SU-DHL-6 (cell line): ENCODE measurements at regions not wholly inside any gene's neighbourhood (a gene's known extent, or its start where the extent isn't known, plus 50 kb on each side); places are given as distances from the start of the nearest gene placed in this dataset.

Experiments
- H2AFZ ChIP-seq: fragments of 200-600 bp; sonication (generic); 2 replicates; pipeline ENCODE4 v1.6.1; 2014; ENCODE audit warnings: low read depth, mild to moderate bottlenecking, moderate library complexity, mixed read lengths, antibody characterized with exemption, low read length; ENCODE audit not compliant: severe bottlenecking
- H3F3A ChIP-seq: fragments of 200-600 bp; shearing (Covaris generic); 2 replicates; pipeline ENCODE4 v1.6.0; 2016; ENCODE audit warnings: antibody characterized with exemption, mild to moderate bottlenecking; ENCODE audit not compliant: insufficient read depth
- H3K27ac ChIP-seq: fragments of 200-600 bp; sonication (generic); 2 replicates; pipeline ENCODE4 v1.5.1; 2016; ENCODE audit warnings: low read depth, mild to moderate bottlenecking, low read length, moderate library complexity, mixed read lengths
- H3K27me3 ChIP-seq: fragments of 200-600 bp; sonication (generic), shearing (Covaris generic); 2 replicates; pipeline ENCODE4 v1.6.0; 2014; ENCODE audit warnings: mild to moderate bottlenecking, low read length
- H3K36me3 ChIP-seq: fragments of 200-600 bp; sonication (generic); 2 replicates; pipeline ENCODE4 v1.6.1; 2014; ENCODE audit warnings: mild to moderate bottlenecking, low read length, mixed read lengths
- H3K4me2 ChIP-seq: fragments of 300-600, 200-600 bp; shearing (Covaris generic), sonication (generic); 2 replicates; pipeline ENCODE4 v1.6.0; 2014; ENCODE audit warnings: low read length, low read depth, mild to moderate bottlenecking; ENCODE audit not compliant: poor library complexity, severe bottlenecking
- H3K4me3 ChIP-seq: fragments of 200-600 bp; sonication (generic); 2 replicates; pipeline ENCODE4 v1.5.1; 2014; ENCODE audit warnings: antibody characterized with exemption, low read length, mild to moderate bottlenecking, mixed read lengths; ENCODE audit not compliant: insufficient read depth, poor library complexity, severe bottlenecking
- H3K79me2 ChIP-seq: fragments of 200-600 bp; sonication (generic); 2 replicates; pipeline ENCODE4 v1.6.1; 2014; ENCODE audit warnings: mild to moderate bottlenecking, low read length, moderate library complexity; ENCODE audit not compliant: insufficient read depth
- H3K9ac ChIP-seq: fragments of 200-600 bp; sonication (generic); 2 replicates; pipeline ENCODE4 v1.7.0; 2014; ENCODE audit warnings: mild to moderate bottlenecking, low read length
- H3K9me2 ChIP-seq: fragments of 200-600 bp; sonication (generic); replicated peaks from 2 replicates; pipeline ENCODE4 v1.6.1; 2014; ENCODE audit warnings: low read length; ENCODE audit not compliant: insufficient read depth
- H3K9me3 ChIP-seq: fragments of 200-600 bp; sonication (generic); 2 replicates; pipeline ENCODE4 v1.6.1; 2014; ENCODE audit warnings: low read length, mixed read lengths; ENCODE audit not compliant: insufficient read depth
- H4K20me1 ChIP-seq: fragments of 200-600 bp; sonication (generic); 2 replicates; pipeline ENCODE4 v1.6.1; 2014; ENCODE audit warnings: low read depth, mild to moderate bottlenecking, antibody characterized with exemption, low read length, moderate library complexity, mixed read lengths
- EZH2phosphoT487 ChIP-seq: fragments of 200-600 bp; sonication (generic), shearing (Covaris generic); conservative IDR thresholded peaks from 2 replicates; pipeline ENCODE4 v1.6.1; 2018; ENCODE audit warnings: mild to moderate bottlenecking, antibody characterized with exemption, low read length, moderate library complexity, mixed read lengths
- TF ChIP-seq, protein P1 (sequence below): fragments of 200-600 bp; sonication (generic); IDR thresholded peaks from one replicate; pipeline ENCODE4 v1.5.1; 2017; ENCODE audit warnings: antibody characterized with exemption, mild to moderate bottlenecking, low read length, moderate library complexity; ENCODE audit not compliant: insufficient read depth, poor library complexity, severe bottlenecking

DNA sequence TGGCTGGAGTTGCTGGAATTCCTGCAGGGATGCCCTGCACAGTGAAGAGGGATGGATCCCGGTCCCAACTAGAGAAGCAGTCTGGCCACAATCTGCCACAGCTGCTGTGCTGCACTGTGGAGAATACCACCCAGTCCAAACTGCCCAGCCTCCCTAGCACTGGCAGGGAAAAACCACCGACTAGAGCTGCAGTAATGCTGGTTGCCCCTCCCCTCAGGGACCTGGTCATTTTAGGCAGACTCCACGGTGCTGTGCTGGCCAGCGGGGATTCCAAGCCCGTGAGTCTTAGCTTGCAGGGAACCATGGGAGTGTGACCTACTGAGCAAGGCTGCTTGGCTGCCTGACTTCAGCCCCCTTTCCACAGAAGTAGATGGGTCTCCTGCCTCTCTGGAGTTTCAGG lies 478.0 kb upstream of the ATP11B start:
- no peak overlapping the region for H3K4me2 ChIP-seq
- TF ChIP-seq, protein P1, sequence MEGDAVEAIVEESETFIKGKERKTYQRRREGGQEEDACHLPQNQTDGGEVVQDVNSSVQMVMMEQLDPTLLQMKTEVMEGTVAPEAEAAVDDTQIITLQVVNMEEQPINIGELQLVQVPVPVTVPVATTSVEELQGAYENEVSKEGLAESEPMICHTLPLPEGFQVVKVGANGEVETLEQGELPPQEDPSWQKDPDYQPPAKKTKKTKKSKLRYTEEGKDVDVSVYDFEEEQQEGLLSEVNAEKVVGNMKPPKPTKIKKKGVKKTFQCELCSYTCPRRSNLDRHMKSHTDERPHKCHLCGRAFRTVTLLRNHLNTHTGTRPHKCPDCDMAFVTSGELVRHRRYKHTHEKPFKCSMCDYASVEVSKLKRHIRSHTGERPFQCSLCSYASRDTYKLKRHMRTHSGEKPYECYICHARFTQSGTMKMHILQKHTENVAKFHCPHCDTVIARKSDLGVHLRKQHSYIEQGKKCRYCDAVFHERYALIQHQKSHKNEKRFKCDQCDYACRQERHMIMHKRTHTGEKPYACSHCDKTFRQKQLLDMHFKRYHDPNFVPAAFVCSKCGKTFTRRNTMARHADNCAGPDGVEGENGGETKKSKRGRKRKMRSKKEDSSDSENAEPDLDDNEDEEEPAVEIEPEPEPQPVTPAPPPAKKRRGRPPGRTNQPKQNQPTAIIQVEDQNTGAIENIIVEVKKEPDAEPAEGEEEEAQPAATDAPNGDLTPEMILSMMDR = no peak
- no peak for TF ChIP-seq EZH2phosphoT487
- H3K27me3 ChIP-seq = no peaks in the 10 kb centered on the region
- no peak overlapping the region for H3K9ac ChIP-seq
- no peaks in the 10 kb centered on the region for H3K9me2 ChIP-seq
- no peak overlapping the region for H2AFZ ChIP-seq
- no peaks in the 10 kb centered on the region for H3K9me3 ChIP-seq
- no peak overlapping the region for H3K27ac ChIP-seq
- no peaks in the 10 kb centered on the region for H3F3A ChIP-seq
- H3K79me2 ChIP-seq = no peaks in the 10 kb centered on the region
- H3K4me3 ChIP-seq = no peak overlapping the region
- H4K20me1 ChIP-seq = no peaks in the 10 kb centered on the region
- no peaks in the 10 kb centered on the region for H3K36me3 ChIP-seq

DNA sequence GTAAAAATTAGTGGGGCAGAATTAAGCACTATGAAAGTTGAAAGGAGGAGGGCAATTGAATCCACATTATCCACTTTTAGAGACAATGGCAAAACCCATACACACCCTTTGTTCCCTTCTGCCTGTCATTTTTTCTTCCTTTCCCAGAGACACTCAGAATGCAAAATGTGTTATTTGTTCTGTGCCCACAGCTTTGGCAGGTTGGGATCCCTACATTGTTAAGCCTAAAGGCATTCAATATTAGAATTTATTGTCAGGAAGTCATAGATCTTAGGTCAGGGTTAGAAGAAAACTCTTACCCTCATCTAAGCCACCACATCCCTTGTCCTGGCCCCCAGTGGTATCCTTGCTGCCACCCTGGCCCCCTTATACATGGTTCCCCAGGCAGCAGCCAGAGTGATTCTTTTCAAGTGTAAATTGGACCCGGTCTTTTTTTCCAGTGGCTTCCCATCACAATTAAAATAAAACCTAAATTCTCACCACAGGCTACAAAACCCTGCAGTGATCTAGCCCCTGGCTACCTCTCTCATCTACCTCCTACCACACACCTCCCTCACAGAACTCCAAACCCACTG lies 470.1 kb upstream of the ATP11B start:
- Histone ChIP-seq H3K27ac (no peak overlapping the region), H3K36me3 (no peaks in the 10 kb centered on the region), H2AFZ (no peak overlapping the region), H3F3A (no peaks in the 10 kb centered on the region), H3K9me3 (no peaks in the 10 kb centered on the region), H4K20me1 (no peaks in the 10 kb centered on the region), H3K9me2 (no peaks in the 10 kb centered on the region), H3K4me2 (no peak overlapping the region), H3K27me3 (no peaks in the 10 kb centered on the region), H3K4me3 (no peak overlapping the region), H3K79me2 (no peaks in the 10 kb centered on the region), H3K9ac (no peak overlapping the region)
- TF ChIP-seq, protein P1 = no peak
- no peak for TF ChIP-seq EZH2phosphoT487

- H3K9me3 ChIP-seq = no peaks in the 10 kb centered on the region
- no peaks in the 10 kb centered on the region for H3K27me3 ChIP-seq
- no peaks in the 10 kb centered on the region for H3K79me2 ChIP-seq
- no peak for TF ChIP-seq EZH2phosphoT487
- TF ChIP-seq, protein P1 = no peak
- no peak overlapping the region for H3K4me3 ChIP-seq
- no peaks in the 10 kb centered on the region for H3F3A ChIP-seq
- H3K36me3 ChIP-seq = no peaks in the 10 kb centered on the region
- H3K9me2 ChIP-seq = no peaks in the 10 kb centered on the region
- H3K4me2 ChIP-seq = no peak overlapping the region
- H3K9ac ChIP-seq = no peak overlapping the region
- no peaks in the 10 kb centered on the region for H4K20me1 ChIP-seq
- no peak overlapping the region for H3K27ac ChIP-seq
- H2AFZ ChIP-seq = no peak overlapping the region
Measured at GRCh38 chr3:182323898-182324297, 469.4 kb upstream of the ATP11B start.
